ENCODE measurements at regions not wholly inside any gene's neighbourhood (a gene's known extent, or its start where the extent isn't known, plus 50 kb on each side); places are given as distances from the start of the nearest gene placed in this dataset.

GRCh38 chr19:31595521-31595920, 246.3 kb upstream of the TSHZ3 start:
- DNase-seq (ENCODE audit: extremely low read depth in 1 of 2, low read depth in 1 of 2): no peak

- DNase-seq (ENCODE audit: extremely low read depth in 1 of 2, low read depth in 1 of 2): no peak
Observed at GRCh38 chr19:31596751-31597150, 247.5 kb upstream of the TSHZ3 start.

- DNase-seq (ENCODE audit: extremely low read depth in 1 of 2, low read depth in 1 of 2): no peak
Observed at GRCh38 chr19:31597616-31598015, 248.4 kb upstream of the TSHZ3 start.

GRCh38 chr19:31598730-31599238, 249.5 kb upstream of the TSHZ3 start:
- no peak for DNase-seq (ENCODE audit: extremely low read depth in 1 of 2, low read depth in 1 of 2)

GRCh38 chr19:31600731-31601295, 251.6 kb upstream of the TSHZ3 start:
- DNase-seq (ENCODE audit: extremely low read depth in 1 of 2, low read depth in 1 of 2): no peak

- no peak for DNase-seq (ENCODE audit: extremely low read depth in 1 of 2, low read depth in 1 of 2)
Observed at GRCh38 chr19:31601855-31602254, 252.6 kb upstream of the TSHZ3 start.

GRCh38 chr19:31602548-31602947, 253.3 kb upstream of the TSHZ3 start:
- DNase-seq (ENCODE audit: extremely low read depth in 1 of 2, low read depth in 1 of 2): no peak

- no peak for DNase-seq (ENCODE audit: extremely low read depth in 1 of 2, low read depth in 1 of 2)
Observed at GRCh38 chr19:31604493-31605040, 255.3 kb upstream of the TSHZ3 start.

- no peak for DNase-seq (ENCODE audit: extremely low read depth in 1 of 2, low read depth in 1 of 2)
Observed at GRCh38 chr19:31610018-31610417, 260.8 kb upstream of the TSHZ3 start.

GRCh38 chr19:31611046-31611877, 262.0 kb upstream of the TSHZ3 start:
- no peak for DNase-seq (ENCODE audit: extremely low read depth in 1 of 2, low read depth in 1 of 2)

- no peak for DNase-seq (ENCODE audit: extremely low read depth in 1 of 2, low read depth in 1 of 2)
Observed at GRCh38 chr19:31612873-31613272, 263.6 kb upstream of the TSHZ3 start.

GRCh38 chr19:31613683-31614219, 264.5 kb upstream of the TSHZ3 start:
- no peak for DNase-seq (ENCODE audit: extremely low read depth in 1 of 2, low read depth in 1 of 2)

- no peak for DNase-seq (ENCODE audit: extremely low read depth in 1 of 2, low read depth in 1 of 2)
Observed at GRCh38 chr19:31616031-31616430, 266.8 kb upstream of the TSHZ3 start.

- DNase-seq (ENCODE audit: extremely low read depth in 1 of 2, low read depth in 1 of 2): no peak
Observed at GRCh38 chr19:31617010-31617585, 267.9 kb upstream of the TSHZ3 start.

GRCh38 chr19:31625056-31625455, 275.8 kb upstream of the TSHZ3 start:
- DNase-seq (ENCODE audit: extremely low read depth in 1 of 2, low read depth in 1 of 2): no peak

- no peak for DNase-seq (ENCODE audit: extremely low read depth in 1 of 2, low read depth in 1 of 2)
Observed at GRCh38 chr19:31625575-31625974, 276.3 kb upstream of the TSHZ3 start.

- DNase-seq (ENCODE audit: extremely low read depth in 1 of 2, low read depth in 1 of 2): no peak
Observed at GRCh38 chr19:31626941-31627340, 277.7 kb upstream of the TSHZ3 start.

GRCh38 chr19:31627620-31628365, 278.6 kb upstream of the TSHZ3 start:
- DNase-seq (ENCODE audit: extremely low read depth in 1 of 2, low read depth in 1 of 2): no peak

GRCh38 chr19:31629579-31630363, 280.5 kb upstream of the TSHZ3 start:
- no peak for DNase-seq (ENCODE audit: extremely low read depth in 1 of 2, low read depth in 1 of 2)

GRCh38 chr19:31633014-31633413, 283.8 kb upstream of the TSHZ3 start:
- DNase-seq (ENCODE audit: extremely low read depth in 1 of 2, low read depth in 1 of 2): no peak

Measured in activated CD8-positive, alpha-beta memory T cell treated with anti-CD3 and anti-CD28 coated beads for 1 hour (primary cell).